ENCODE measurements at regions not wholly inside any gene's neighbourhood (a gene's known extent, or its start where the extent isn't known, plus 50 kb on each side); places are given as distances from the start of the nearest gene placed in this dataset.

- TF ChIP-seq, protein P1, sequence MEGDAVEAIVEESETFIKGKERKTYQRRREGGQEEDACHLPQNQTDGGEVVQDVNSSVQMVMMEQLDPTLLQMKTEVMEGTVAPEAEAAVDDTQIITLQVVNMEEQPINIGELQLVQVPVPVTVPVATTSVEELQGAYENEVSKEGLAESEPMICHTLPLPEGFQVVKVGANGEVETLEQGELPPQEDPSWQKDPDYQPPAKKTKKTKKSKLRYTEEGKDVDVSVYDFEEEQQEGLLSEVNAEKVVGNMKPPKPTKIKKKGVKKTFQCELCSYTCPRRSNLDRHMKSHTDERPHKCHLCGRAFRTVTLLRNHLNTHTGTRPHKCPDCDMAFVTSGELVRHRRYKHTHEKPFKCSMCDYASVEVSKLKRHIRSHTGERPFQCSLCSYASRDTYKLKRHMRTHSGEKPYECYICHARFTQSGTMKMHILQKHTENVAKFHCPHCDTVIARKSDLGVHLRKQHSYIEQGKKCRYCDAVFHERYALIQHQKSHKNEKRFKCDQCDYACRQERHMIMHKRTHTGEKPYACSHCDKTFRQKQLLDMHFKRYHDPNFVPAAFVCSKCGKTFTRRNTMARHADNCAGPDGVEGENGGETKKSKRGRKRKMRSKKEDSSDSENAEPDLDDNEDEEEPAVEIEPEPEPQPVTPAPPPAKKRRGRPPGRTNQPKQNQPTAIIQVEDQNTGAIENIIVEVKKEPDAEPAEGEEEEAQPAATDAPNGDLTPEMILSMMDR (IDR thresholded peaks at IDR 0.05; ENCODE audit: control insufficient read depth, insufficient read depth, low read depth, low read length, missing control alignments) = no peak
- no peak for DNase-seq (ENCODE audit: low read depth)
- H3K4me3 ChIP-seq (ENCODE audit: control insufficient read depth, low read depth, low read length) = no peak overlapping the region
Measured at GRCh38 chr18:63046375-63046774, 273.2 kb downstream of the BCL2 start.

DNA sequence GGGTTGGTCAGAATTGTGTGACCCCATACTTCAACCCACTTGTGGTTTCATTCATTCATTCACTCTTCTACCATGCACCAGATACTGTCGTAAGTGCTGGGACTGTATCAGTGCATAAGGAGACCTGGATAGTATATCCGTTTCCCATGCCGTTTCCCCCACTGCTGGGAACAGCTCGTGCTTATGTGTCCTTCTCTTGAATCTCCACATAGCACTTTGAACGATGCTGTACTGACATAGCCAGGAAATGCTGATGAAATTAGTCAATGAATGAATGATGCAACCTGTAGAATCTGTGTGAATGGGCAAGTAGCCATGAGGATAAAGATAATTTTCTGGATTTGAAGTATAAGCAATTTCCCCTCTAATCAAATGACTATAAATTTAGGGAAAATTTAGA, 276.1 kb downstream of the BCL2 start:
- DNase-seq (ENCODE audit: low read depth) = peak; percentile 7
- no peak overlapping the region for H3K4me3 ChIP-seq (ENCODE audit: control insufficient read depth, low read depth, low read length)
- TF ChIP-seq, protein P1 (IDR thresholded peaks at IDR 0.05; ENCODE audit: control insufficient read depth, insufficient read depth, low read depth, low read length, missing control alignments) = no peak

- TF ChIP-seq, protein P1 (IDR thresholded peaks at IDR 0.05; ENCODE audit: control insufficient read depth, insufficient read depth, low read depth, low read length, missing control alignments) = no peak
- no peak for DNase-seq (ENCODE audit: low read depth)
- no peak overlapping the region for H3K4me3 ChIP-seq (ENCODE audit: control insufficient read depth, low read depth, low read length)
Measured at GRCh38 chr18:63042351-63042750, 277.2 kb downstream of the BCL2 start.

GRCh38 chr18:63040788-63041410, 278.7 kb downstream of the BCL2 start:
- no peak overlapping the region for H3K4me3 ChIP-seq (ENCODE audit: control insufficient read depth, low read depth, low read length)
- DNase-seq (ENCODE audit: low read depth) = no peak
- TF ChIP-seq, protein P1 (IDR thresholded peaks at IDR 0.05; ENCODE audit: control insufficient read depth, insufficient read depth, low read depth, low read length, missing control alignments) = no peak

- H3K4me3 ChIP-seq (ENCODE audit: control insufficient read depth, low read depth, low read length) = no peak overlapping the region
- DNase-seq (ENCODE audit: low read depth) = no peak
- TF ChIP-seq, protein P1 (IDR thresholded peaks at IDR 0.05; ENCODE audit: control insufficient read depth, insufficient read depth, low read depth, low read length, missing control alignments) = no peak
Measured at GRCh38 chr18:63037491-63037890, 282.1 kb downstream of the BCL2 start.

DNA sequence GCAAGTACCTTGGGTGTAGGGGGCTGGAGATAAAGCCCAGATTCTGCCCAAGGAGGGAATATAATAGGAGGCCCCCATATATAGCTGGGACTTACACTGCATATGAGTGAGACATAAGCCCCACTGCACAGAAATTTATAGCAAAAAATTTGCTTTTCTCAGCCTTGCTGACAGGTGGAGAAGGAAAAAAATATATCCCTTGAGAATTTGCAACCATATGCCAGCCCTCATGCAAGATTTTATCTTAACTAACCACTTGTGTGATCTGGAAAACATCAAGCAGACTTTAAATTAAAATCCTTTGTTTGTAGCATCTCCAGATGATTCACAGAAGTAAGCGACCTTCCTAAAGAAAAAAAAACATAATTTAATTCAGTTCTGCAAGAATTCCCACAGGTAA, 288.2 kb downstream of the BCL2 start:
- H3K4me3 ChIP-seq (ENCODE audit: control insufficient read depth, low read depth, low read length) = no peak overlapping the region
- TF ChIP-seq, protein P1 (IDR thresholded peaks at IDR 0.05; ENCODE audit: control insufficient read depth, insufficient read depth, low read depth, low read length, missing control alignments) = no peak
- no peak for DNase-seq (ENCODE audit: low read depth)

Data from AG09309 (cell line).